ENCODE measurements at regions not wholly inside any gene's neighbourhood (a gene's known extent, or its start where the extent isn't known, plus 50 kb on each side); places are given as distances from the start of the nearest gene placed in this dataset.

- H2BK15ac ChIP-seq (ENCODE audit: low read length), result no peak overlapping the region
- 90% methylated on average over 6 of the region's 6 CpGs; no CpG with 5 or more reads in 1 of the 2 experiments for WGBS, 2 experiments (ENCODE audit: extremely low coverage in 1 of 2, insufficient coverage in 1 of 2, insufficient read length in 1 of 2, insufficient replicate concordance in 2 of 2, low coverage in 1 of 2, low lambda C conversion rate in 2 of 2, missing lambda C conversion rate in 1 of 2)
- H3K18ac ChIP-seq (ENCODE audit: extremely low read depth, low read length), result no peak overlapping the region
- POLR2A ChIA-PET (ENCODE audit: partially characterized antibody), result no interaction called here
- no peak overlapping the region for H3K9ac ChIP-seq (replicated peaks in 1 of 4; ENCODE audit: extremely low read depth in 1 of 4, low read depth in 3 of 4, low read length in 3 of 4)
- H2AK5ac ChIP-seq (ENCODE audit: low read depth, low read length), result no peak overlapping the region
- H4K8ac ChIP-seq (ENCODE audit: extremely low read depth, insufficient read depth, low read length), result no peak overlapping the region; the same call in 1 of the 2 replicates
- no peak overlapping the region for H2BK120ac ChIP-seq (replicated peaks; ENCODE audit: low read depth, low read length)
- H3K36me3 ChIP-seq (ENCODE audit: control insufficient read depth in 2 of 4, insufficient read depth in 4 of 4, low read length in 3 of 4), result no peaks in the 10 kb centered on the region
- H3K4me2 ChIP-seq (ENCODE audit: insufficient read depth in 1 of 2, low read depth in 2 of 2, low read length in 2 of 2), result no peak overlapping the region
- H3K23ac ChIP-seq (ENCODE audit: insufficient read length), result no peak overlapping the region
- no peak for FAIRE-seq
- DNase-seq (ENCODE audit: low read depth in 1 of 2, low spot score in 2 of 2), result no peak
- CTCF ChIA-PET (ENCODE audit: partially characterized antibody), result no interaction called here
- no peaks in the 10 kb centered on the region for H3K23me2 ChIP-seq (ENCODE audit: low read depth, low read length)
- no peak overlapping the region for H4K91ac ChIP-seq (replicated peaks; ENCODE audit: insufficient read length, low read length)
- H4K20me1 ChIP-seq (replicated peaks in 1 of 2; ENCODE audit: control insufficient read depth in 1 of 2, insufficient read depth in 2 of 2, low read length in 2 of 2), result no peaks in the 10 kb centered on the region
- H3K56ac ChIP-seq (replicated peaks; ENCODE audit: insufficient read length, low read depth, low read length), result no peak overlapping the region
- H2BK20ac ChIP-seq (ENCODE audit: low read length), result no peak overlapping the region
- peak overlapping the region; percentile 39; the same call in 1 of the 2 replicates for H2AFZ ChIP-seq (ENCODE audit: low read length)
- H2BK12ac ChIP-seq (ENCODE audit: low read depth, low read length), result no peak overlapping the region
- no peaks in the 10 kb centered on the region for H3K9me3 ChIP-seq (ENCODE audit: insufficient read depth in 2 of 2, low read depth in 1 of 2, low read length in 1 of 2)
- H2BK5ac ChIP-seq (ENCODE audit: low read depth, low read length), result no peak overlapping the region
- no peak overlapping the region for H3K4me3 ChIP-seq (ENCODE audit: extremely low read depth in 1 of 4, insufficient read depth in 2 of 4, low read depth in 3 of 4, low read length in 4 of 4)
- no peaks in the 10 kb centered on the region for H3K79me1 ChIP-seq (ENCODE audit: low read depth, low read length)
- no peak overlapping the region for H4K5ac ChIP-seq (ENCODE audit: insufficient read length, low read depth, low read length)
- no peaks in the 10 kb centered on the region for H3K27me3 ChIP-seq (replicated peaks in 1 of 4; ENCODE audit: control insufficient read depth in 3 of 4, extremely low read depth in 1 of 4, insufficient read depth in 3 of 4, low read length in 3 of 4)
- H3K14ac ChIP-seq (ENCODE audit: insufficient read length), result no peak overlapping the region
- H3K4me1 ChIP-seq (replicated peaks in 1 of 4; ENCODE audit: control insufficient read depth in 3 of 4, insufficient read depth in 4 of 4, low read length in 3 of 4), result no peaks in the 10 kb centered on the region
- no peak overlapping the region for H3K4ac ChIP-seq (replicated peaks; ENCODE audit: insufficient read length, low read depth, low read length)
- H3K79me2 ChIP-seq (ENCODE audit: control insufficient read depth in 1 of 2, insufficient read depth in 2 of 2, low read length in 2 of 2), result no peaks in the 10 kb centered on the region
- H3K27ac ChIP-seq (ENCODE audit: low read depth, low read length), result no peak overlapping the region
- TF ChIP-seq MAFK (IDR thresholded peaks at IDR 0.05; ENCODE audit: low read depth, low read length), result no peak
- TF ChIP-seq RXRA (IDR thresholded peaks at IDR 0.05; ENCODE audit: insufficient read depth, low read depth, low read length), result no peak
- no peak for TF ChIP-seq RNF2 (IDR thresholded peaks at IDR 0.05; ENCODE audit: borderline replicate concordance, low read depth, low read length, missing control alignments, poor library complexity, severe bottlenecking)
- no peak for TF ChIP-seq SIN3A (conservative IDR thresholded peaks at IDR 0.05 in 1 of 2, IDR thresholded peaks at IDR 0.05 in 1 of 2; ENCODE audit: low read depth in 1 of 2, low read length in 2 of 2)
These were observed 316.1 kb upstream of the MTPN start for GRCh38 chr7:136293272-136293671.
